Activated T-helper 1 cell treated with anti-CD3 and anti-CD28 coated beads, Interleukin-2, amount 50 U/mL, for 16 hours (primary cell): ENCODE measurements at regions not wholly inside any gene's neighbourhood (a gene's known extent, or its start where the extent isn't known, plus 50 kb on each side); places are given as distances from the start of the nearest gene placed in this dataset.

ENCODE experiments used
- DNase-seq, 2 donors: peaks; one replicate each; pipeline ENCODE4 v3.0.0-alpha.2; 2020; ENCODE audit warnings: low read depth in 1 of 2, low spot score in 1 of 2

DNA sequence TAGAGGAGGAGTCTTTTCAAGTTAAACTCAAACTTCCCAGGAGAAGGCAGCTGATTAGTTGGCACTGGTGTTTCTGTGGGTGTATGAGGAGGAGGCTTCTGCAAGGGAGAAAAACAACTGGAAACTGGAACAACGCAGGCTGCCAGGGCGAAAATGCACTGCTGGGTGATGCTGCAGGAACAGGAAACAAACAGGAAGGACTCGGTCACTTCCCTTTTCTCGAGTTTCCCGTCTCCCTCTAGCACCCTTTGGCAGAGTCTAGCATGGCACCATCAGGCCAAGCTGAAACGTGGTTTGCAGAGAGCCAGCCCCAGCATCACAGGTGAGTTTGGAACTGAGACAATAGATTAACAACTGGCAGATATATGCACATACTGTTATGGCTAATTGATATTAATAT lies 77.5 kb upstream of the CAST start:
- no peak for DNase-seq

DNA sequence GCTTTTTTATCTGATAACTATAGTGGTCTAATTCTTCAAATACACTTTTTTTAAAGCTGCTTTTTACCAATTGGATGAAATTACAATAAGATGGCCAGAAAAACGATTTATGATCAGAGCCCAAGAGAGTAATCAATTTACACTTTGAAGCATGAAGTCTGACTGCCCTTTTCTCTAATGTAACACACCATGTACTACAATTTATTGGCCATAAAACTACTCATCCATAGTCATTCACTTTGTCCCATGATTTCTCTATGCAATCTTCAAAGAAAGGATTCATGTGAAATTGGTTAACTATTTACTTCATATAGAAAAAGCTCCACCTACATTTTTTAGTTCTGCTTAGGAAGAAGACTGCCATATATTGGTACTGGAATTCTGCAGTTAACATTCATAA lies 73.6 kb upstream of the CAST start:
- no peak for DNase-seq

DNA sequence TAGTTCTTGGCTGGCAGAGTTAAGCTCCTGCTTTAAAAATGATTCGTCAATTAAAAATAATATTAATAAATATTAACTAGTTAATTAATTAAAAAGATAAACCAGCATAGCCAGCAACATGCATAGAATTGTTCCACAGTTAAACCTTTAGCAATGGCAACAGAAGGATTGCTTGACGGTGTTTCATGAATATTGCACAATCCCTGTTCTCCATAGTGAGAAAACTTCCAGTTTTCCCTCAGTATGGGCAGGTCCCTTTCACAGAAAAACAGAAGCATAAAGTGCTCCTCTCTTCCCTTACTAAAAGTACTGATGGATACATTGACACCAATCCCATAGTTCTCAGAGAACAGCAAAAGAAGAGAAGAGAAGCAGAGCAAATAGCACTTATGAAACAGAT lies 71.4 kb upstream of the CAST start:
- no peak for DNase-seq

DNA sequence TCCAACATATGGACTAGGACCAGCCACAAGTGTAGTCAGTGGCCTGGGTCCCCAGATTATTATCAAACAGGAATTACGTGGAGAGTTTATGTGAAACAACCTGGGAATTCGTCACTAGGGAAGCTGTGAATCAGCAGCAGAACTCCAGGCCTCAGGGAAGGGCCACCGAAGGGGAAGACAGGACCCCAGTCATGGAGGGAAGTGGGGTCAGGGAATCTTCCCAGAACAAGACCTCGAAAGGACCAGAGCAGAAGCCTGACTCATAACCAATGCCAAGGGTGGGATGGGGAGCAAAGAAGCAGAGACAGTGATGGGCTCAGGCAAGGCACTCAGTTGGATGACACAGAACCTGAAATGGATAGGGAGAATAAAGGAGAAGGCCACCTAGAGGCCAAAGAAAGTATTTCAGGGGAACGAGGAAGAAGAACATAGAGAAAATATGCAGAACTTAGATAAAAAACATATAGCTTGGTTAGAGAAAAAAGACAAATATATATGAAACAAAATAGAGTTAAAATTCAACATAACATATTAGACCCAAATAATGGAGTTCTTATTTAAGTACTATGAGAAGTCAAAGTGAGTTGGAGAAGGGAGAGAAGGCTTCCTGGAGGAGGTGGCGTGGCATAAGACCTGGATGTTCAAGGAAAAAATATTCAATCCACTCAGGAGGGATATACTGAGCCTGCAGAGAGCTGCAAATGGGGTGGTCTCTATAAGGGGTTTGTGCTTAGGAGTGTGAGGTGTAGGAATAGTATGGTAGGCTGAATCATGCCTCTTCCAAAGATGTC lies 66.7 kb upstream of the CAST start:
- DNase-seq: no peak

DNA sequence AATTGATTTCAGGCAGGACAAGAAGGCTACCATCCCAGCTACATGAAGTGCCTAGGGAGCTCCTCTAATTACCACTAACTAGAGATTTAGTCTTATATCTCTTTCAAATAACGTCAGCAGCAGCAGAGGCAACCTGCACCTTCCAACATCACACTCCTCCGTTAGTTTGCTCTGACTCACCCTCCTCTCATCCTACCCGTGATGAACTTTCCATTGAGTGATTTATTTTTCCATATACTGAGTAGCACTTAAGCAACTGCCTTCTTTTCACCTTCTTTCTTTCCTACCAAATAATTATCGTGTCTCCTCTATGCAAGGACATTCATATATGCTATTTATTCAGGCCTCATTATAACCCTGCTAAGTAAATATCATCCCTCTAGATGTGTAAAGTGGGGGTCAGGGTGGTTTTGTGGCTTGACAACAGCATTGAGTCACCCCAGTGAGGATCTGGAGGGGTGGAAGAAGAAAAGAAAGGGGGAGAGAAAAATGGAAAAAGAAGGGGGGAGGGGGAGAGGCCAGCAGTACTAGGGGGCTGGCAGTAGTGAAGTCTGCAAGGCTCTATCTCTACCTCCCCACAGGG lies 64.6 kb upstream of the CAST start:
- no peak for DNase-seq

DNA sequence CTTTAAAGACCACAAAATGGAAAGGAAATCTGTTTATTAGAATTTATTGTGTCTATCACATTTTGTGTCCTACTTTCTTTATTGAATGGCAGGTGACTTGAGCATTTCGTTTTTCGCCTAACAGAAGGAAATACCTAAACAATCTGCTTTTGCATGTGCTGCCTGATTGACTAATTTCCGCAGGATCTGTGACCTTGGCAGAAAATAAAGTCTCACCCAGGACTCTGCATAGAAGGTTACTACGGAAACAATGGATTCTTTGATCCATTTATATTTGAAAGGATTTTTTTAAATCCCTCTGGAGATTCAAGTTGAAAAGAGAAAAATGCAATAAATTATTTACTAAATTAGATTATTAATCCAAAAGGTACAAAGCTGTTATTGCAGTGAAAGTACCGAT lies 61.0 kb upstream of the CAST start:
- no peak for DNase-seq

DNA sequence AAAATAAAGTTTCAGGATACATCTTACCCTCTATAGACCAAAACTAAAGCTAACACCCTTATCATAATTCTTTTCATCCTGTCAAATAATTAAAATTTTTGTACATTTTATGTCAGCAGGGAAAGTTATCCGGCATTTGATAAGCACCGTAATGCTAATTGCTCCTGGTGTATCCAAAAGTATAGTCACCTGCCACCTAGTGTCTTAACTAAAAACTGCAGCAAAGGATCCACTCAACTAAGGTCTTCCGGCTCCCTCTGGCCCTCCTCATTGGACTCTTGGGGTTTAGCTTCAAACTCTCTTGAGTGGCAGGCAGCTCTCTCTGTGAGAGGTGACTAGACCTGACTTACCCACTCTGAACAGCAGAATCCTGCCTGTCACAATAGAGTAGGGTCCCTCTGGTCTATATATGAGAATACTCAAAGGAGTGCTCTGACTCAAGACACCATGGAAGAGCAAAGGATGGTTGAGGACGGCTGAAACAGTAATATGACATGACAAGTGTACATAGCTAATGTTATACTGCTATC lies 60.4 kb upstream of the CAST start:
- peak in 1 of 2 donors; percentile 16 for DNase-seq

DNA sequence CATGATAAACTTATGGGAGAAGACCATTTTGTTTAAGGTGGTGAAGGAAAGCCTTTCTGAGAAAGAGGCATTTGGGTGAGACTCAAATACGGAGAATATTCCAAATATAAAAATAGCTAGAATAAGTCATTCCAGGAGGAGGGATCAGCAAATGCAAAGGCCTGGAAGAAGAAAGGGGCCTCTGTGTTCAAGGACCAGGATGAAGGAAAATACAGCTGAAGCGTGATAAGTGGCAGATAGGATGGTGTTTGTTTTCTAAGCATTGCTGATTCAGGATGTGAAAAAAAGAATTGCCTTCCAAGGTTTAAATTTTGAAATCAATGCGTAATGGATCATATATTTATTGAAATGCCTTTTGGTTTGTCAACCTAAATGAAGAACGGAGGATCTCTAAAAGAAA lies 59.4 kb upstream of the CAST start:
- DNase-seq: no peak

DNA sequence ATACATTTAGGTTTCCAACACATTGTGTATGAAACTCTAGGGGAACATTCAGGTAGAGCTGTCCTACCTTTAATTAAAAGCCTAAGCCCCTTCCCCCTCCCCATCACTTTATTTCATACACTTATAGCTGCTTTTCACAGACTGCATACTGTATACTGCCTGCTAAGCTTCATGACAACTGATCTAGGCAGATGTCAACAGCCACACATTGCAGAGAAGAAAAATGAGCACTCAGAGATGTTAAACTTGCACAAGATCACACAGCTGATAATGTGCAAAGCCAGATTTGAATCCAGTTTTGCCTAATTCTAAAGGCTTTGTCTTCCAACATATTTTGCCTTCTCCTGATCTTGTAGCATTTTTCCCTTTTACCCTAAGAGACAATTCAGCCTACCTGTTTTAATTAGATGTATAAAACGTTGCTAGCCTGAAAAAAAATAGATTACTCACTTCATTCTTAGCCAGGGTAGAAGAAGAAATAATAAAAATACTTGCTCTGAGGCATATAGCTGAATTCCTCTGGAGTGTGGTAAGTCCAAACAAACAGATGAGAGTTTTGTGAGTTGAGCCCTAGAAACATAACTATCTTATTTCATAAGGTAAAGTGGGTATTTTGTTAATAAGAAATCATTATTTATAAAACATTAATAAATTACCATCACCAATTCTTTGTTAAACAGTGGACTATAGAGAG lies 56.9 kb upstream of the CAST start:
- no peak for DNase-seq

DNA sequence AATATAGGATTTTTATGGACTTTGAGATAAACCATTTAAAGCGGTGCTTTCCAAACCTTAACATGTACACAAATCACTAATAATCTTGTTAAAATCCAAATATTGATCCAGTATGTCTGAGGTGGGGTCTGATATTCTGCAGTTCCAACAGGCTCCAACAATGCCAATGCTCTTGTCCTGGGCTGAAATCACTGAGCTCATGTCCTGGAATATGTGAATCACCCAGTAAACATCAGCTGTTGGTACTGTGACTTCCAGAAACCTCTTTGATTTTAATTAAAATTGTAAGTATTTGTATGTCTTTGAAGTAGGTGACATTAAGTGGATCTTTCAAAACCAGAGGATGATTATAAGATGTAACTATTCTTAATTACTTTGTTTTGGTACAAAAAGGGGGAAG lies 52.8 kb upstream of the CAST start:
- no peak for DNase-seq

DNA sequence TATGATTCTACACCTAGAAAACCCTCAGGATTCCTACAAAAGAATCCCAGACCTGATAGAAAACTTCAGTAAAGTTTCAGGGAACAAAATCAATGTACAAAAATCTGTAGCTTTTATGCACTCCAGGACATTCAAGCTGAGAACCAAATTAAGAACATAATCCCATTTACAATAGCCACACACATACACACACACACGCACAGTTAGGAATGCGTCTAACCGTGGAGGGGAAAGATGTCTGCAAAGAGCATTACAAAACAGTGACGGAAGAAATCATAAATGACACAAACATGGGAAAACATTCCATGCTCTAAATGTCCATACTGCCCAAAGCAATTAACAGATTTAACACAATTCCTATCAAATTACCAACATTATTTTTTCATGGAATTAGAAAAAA lies 51.4 kb upstream of the CAST start:
- DNase-seq: no peak

DNA sequence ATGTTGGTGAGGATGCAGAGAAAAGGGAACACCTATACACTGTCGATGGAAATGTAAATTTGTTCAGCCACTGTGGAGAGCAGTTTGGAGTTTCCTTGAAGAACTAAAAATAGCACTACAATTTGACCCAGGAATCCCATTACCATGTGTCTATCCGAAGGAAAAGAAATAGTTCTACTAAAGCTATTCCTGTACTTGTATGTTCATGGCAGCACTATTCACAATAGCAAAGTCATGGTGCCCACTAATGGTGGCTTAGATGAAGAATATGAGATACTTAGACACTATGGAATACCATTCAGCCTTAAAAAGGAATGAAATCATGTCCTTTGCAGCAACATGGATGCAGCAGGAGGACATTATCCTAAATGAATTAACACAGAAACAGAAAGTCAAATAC lies 50.2 kb upstream of the CAST start:
- no peak for DNase-seq
